PC-9 (cell line): ENCODE measurements at regions not wholly inside any gene's neighbourhood (a gene's known extent, or its start where the extent isn't known, plus 50 kb on each side); places are given as distances from the start of the nearest gene placed in this dataset.

Experiments
- BruUV-seq: library from RNA; stranded (reverse); fragments of 400-500 nt; replicated peaks from 2 replicates; lab custom pipeline; 2021; lab: Mats Ljungman, UMichigan
- CTCF ChIA-PET: fragments of 300-600 bp; sonication (Branson Sonifier 250); formaldehyde crosslinking; loops from one replicate; lab custom pipeline; 2022; ENCODE audit warnings: antibody characterized with exemption; lab: Charles Lee
- POLR2A ChIA-PET: fragments of 300-600 bp; sonication (Branson Sonifier 250); formaldehyde crosslinking; loops from one replicate; lab custom pipeline; 2022; ENCODE audit warnings: antibody characterized with exemption; ENCODE audit not compliant: unreplicated experiment; lab: Charles Lee
- DNase-seq, 2 experiments: peaks; one replicate each; pipeline versions ENCODE4 v3.0.0 to v3.0.0-alpha.2; 2015 to 2022; ENCODE audit warnings: mixed read lengths in 1 of 2
- H2AFZ ChIP-seq: fragments of 200-600 bp; sonication (generic); 2 replicates; pipeline ENCODE4 v1.8.1; 2017; ENCODE audit warnings: antibody characterized with exemption
- H3F3A ChIP-seq: fragments of 200-600 bp; sonication (generic); 2 replicates; pipeline ENCODE4 v1.8.1; 2017; ENCODE audit warnings: antibody characterized with exemption, mild to moderate bottlenecking, low read depth; ENCODE audit not compliant: insufficient read depth
- H3K27ac ChIP-seq: fragments of 200-600 bp; sonication (generic); 2 replicates; pipeline ENCODE4 v1.6.1; 2016; ENCODE audit warnings: mixed run types
- H3K27me3 ChIP-seq: fragments of 200-600 bp; sonication (generic); 2 replicates; pipeline ENCODE4 v1.6.1; 2016; ENCODE audit warnings: low read depth, mixed run types; ENCODE audit not compliant: insufficient read depth
- H3K36me3 ChIP-seq: fragments of 200-600 bp; sonication (generic); 2 replicates; pipeline ENCODE4 v1.6.1; 2016; ENCODE audit warnings: low read depth, mixed run types
- H3K4me1 ChIP-seq: fragments of 200-600 bp; sonication (generic); replicated peaks from 2 replicates; pipeline ENCODE4 v1.6.1; 2016; ENCODE audit warnings: mixed run types; ENCODE audit not compliant: insufficient read depth
- H3K4me2 ChIP-seq: fragments of 200-600 bp; sonication (generic); 2 replicates; pipeline ENCODE4 v1.6.1; 2017; ENCODE audit warnings: mixed run types
- H3K4me3 ChIP-seq: fragments of 200-600 bp; sonication (generic); 2 replicates; pipeline ENCODE4 v1.6.1; 2016; ENCODE audit warnings: mixed run types
- H3K79me2 ChIP-seq: fragments of 200-600 bp; sonication (generic); 2 replicates; pipeline ENCODE4 v1.6.1; 2017; ENCODE audit warnings: low read depth, mixed run types
- H3K9me2 ChIP-seq: fragments of 200-600 bp; sonication (generic); 2 replicates; pipeline ENCODE4 v1.8.1; 2017; ENCODE audit warnings: mild to moderate bottlenecking; ENCODE audit not compliant: insufficient read depth
- H3K9me3 ChIP-seq: fragments of 200-600 bp; sonication (generic); 2 replicates; pipeline ENCODE4 v1.8.1; 2016; ENCODE audit warnings: low read depth; ENCODE audit not compliant: insufficient read depth
- H4K20me1 ChIP-seq: fragments of 200-600 bp; sonication (generic); 2 replicates; pipeline ENCODE4 v1.8.1; 2017; ENCODE audit not compliant: insufficient read depth
- EZH2 ChIP-seq: fragments of 200-600 bp; sonication (generic); IDR thresholded peaks from 2 replicates; pipeline ENCODE4 v1.8.0; 2017; ENCODE audit warnings: antibody characterized with exemption, low read depth
- intact Hi-C: fragments of 100-400 bp; cut with micrococcal nuclease; formaldehyde crosslinking; loops from one replicate; pipeline ENCODE4 v1.10.0; 2022; ENCODE audit not compliant: unreplicated experiment
- TF ChIP-seq, protein P1 (sequence below): fragments of 200-600 bp; sonication (generic); conservative IDR thresholded peaks from 2 replicates; pipeline ENCODE4 v1.6.1; 2017; ENCODE audit warnings: mixed run types, antibody characterized with exemption, mild to moderate bottlenecking, moderate library complexity

DNA sequence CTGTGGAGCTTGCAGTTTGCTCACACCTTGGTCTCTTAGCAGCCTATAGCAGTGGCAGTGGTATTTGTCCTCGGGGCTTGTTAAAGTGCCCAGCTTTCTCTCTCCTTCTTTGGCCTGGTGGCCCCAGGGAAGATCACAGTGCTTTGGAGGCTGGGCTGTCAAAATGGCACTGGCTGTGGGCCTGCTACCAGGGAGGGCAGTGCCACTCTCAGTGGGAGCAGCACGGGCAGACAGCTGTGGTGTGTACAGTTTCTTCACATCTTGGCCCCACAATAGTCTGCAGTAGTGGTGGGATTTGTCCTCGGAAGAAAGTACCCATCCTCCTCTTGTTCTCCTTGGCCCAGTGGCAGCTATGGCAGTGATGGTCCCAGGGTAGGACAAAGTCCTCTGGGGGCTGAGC lies 164.4 kb upstream of the GORAB start:
- CTCF ChIA-PET, result no interaction called here
- BruUV-seq, result no TSS peak
- no peaks in the 10 kb centered on the region for H3F3A ChIP-seq
- TF ChIP-seq, protein P1, sequence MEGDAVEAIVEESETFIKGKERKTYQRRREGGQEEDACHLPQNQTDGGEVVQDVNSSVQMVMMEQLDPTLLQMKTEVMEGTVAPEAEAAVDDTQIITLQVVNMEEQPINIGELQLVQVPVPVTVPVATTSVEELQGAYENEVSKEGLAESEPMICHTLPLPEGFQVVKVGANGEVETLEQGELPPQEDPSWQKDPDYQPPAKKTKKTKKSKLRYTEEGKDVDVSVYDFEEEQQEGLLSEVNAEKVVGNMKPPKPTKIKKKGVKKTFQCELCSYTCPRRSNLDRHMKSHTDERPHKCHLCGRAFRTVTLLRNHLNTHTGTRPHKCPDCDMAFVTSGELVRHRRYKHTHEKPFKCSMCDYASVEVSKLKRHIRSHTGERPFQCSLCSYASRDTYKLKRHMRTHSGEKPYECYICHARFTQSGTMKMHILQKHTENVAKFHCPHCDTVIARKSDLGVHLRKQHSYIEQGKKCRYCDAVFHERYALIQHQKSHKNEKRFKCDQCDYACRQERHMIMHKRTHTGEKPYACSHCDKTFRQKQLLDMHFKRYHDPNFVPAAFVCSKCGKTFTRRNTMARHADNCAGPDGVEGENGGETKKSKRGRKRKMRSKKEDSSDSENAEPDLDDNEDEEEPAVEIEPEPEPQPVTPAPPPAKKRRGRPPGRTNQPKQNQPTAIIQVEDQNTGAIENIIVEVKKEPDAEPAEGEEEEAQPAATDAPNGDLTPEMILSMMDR, result no peak
- no peak for TF ChIP-seq EZH2
- no peaks in the 10 kb centered on the region for H3K4me1 ChIP-seq
- no peak for DNase-seq
- no peaks in the 10 kb centered on the region for H4K20me1 ChIP-seq
- no peak overlapping the region for H2AFZ ChIP-seq
- H3K79me2 ChIP-seq, result no peaks in the 10 kb centered on the region
- H3K36me3 ChIP-seq, result no peaks in the 10 kb centered on the region
- POLR2A ChIA-PET, result no interaction called here
- H3K27ac ChIP-seq, result no peak overlapping the region
- no peak overlapping the region for H3K4me3 ChIP-seq
- no peaks in the 10 kb centered on the region; the same call in 1 of the 2 replicates for H3K9me2 ChIP-seq
- no peaks in the 10 kb centered on the region for H3K9me3 ChIP-seq
- intact Hi-C loops, result no loop called here
- no peaks in the 10 kb centered on the region for H3K27me3 ChIP-seq
- no peak overlapping the region for H3K4me2 ChIP-seq

DNA sequence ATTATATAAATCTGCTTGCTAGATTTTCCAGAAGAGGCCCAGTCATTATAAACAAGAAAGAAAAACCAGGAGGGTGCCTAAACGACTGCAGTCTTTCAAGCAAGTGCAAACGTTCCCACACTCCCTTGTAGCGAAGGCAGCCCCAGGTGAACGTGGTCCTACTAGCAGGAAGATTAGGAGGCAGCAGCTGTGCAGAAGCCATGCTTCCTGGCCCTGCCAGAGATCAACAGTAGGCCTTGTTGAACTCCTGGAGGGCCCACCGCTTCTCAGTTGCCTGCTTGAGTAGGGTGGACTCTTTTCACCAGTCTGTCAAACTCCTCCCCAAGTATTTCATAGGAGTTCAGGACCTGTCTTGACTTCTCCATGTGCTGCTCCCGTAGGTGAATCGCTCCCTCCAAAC lies 163.0 kb upstream of the GORAB start:
- no peak overlapping the region for H3K4me2 ChIP-seq
- no peak for TF ChIP-seq EZH2
- TF ChIP-seq, protein P1, result no peak
- no peaks in the 10 kb centered on the region for H3K36me3 ChIP-seq
- H3K4me3 ChIP-seq, result no peak overlapping the region
- no peaks in the 10 kb centered on the region; the same call in 1 of the 2 replicates for H3K9me2 ChIP-seq
- H3K4me1 ChIP-seq, result no peaks in the 10 kb centered on the region
- H3K79me2 ChIP-seq, result no peaks in the 10 kb centered on the region
- no peaks in the 10 kb centered on the region for H4K20me1 ChIP-seq
- no peak overlapping the region for H3K27ac ChIP-seq
- no peaks in the 10 kb centered on the region for H3F3A ChIP-seq
- no TSS peak for BruUV-seq
- no peaks in the 10 kb centered on the region for H3K27me3 ChIP-seq
- intact Hi-C loops, result no loop called here
- POLR2A ChIA-PET, result interaction anchor here (0.6 kb wide), 1 partner anchor 209 kb away, joined by 3 read pairs; no protein-coding TSS in a partner anchor
- no peaks in the 10 kb centered on the region for H3K9me3 ChIP-seq
- CTCF ChIA-PET, result no interaction called here
- DNase-seq, result no peak
- no peak overlapping the region for H2AFZ ChIP-seq

DNA sequence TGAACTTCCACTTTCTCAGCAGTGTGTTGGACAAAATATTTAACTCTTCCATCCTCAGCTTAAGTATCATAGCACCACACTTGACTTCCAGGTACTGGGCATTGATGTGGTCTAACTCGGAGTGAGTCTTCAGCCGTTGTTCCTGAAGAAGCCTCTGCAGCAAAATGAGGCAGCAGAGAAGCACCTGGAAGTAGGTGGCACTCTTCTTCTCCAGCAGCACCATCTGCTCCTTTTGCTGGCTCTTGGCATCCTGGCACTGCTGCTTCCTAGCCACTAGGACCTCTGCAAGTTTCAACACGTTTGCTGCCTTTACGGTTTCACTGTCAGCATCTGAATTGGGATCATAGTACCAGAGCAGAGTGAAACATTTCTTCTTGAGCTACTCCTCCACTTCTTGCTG lies 162.5 kb upstream of the GORAB start:
- Histone ChIP-seq H3K36me3 (no peaks in the 10 kb centered on the region), H2AFZ (no peak overlapping the region; the same call in 1 of the 2 replicates), H3K4me2 (no peak overlapping the region), H3K79me2 (no peaks in the 10 kb centered on the region), H4K20me1 (no peaks in the 10 kb centered on the region), H3K9me3 (no peaks in the 10 kb centered on the region), H3F3A (no peaks in the 10 kb centered on the region), H3K9me2 (no peaks in the 10 kb centered on the region; the same call in 1 of the 2 replicates), H3K4me3 (no peak overlapping the region), H3K4me1 (no peaks in the 10 kb centered on the region), H3K27me3 (no peaks in the 10 kb centered on the region), H3K27ac (no peak overlapping the region)
- CTCF ChIA-PET, result no interaction called here
- POLR2A ChIA-PET, result interaction anchor here (0.6 kb wide), 1 partner anchor 210 kb away, joined by 3 read pairs; no protein-coding TSS in a partner anchor
- no TSS peak for BruUV-seq
- DNase-seq, result no peak
- TF ChIP-seq, protein P1, result no peak
- TF ChIP-seq EZH2, result no peak
- intact Hi-C loops, result no loop called here
